HG02938 (cell line): ENCODE measurements at regions not wholly inside any gene's neighbourhood (a gene's known extent, or its start where the extent isn't known, plus 50 kb on each side); places are given as distances from the start of the nearest gene placed in this dataset.

Experiments used
- ATAC-seq: cut with Tn5 transposase; IDR thresholded peaks from one replicate; pipeline ENCODE4 v1.9.1; 2021; ENCODE audit warnings: mild to moderate bottlenecking, moderate library complexity; ENCODE audit not compliant: unreplicated experiment

- no peak for ATAC-seq
Observed at GRCh38 chr6:146902846-146903245, 301.4 kb upstream of the STXBP5 start.

GRCh38 chr6:146903451-146903850 lies 300.8 kb upstream of the STXBP5 start:
- ATAC-seq: no peak

- ATAC-seq: no peak
Observed at GRCh38 chr6:146904596-146904995, 299.6 kb upstream of the STXBP5 start.

GRCh38 chr6:146905181-146905704 lies 299.0 kb upstream of the STXBP5 start:
- no peak for ATAC-seq

- no peak for ATAC-seq
Observed at GRCh38 chr6:146908786-146909185, 295.4 kb upstream of the STXBP5 start.

GRCh38 chr6:146909376-146909775 lies 294.8 kb upstream of the STXBP5 start:
- ATAC-seq: no peak

GRCh38 chr6:146909886-146910285 lies 294.3 kb upstream of the STXBP5 start:
- ATAC-seq: no peak

GRCh38 chr6:146910611-146911010 lies 293.6 kb upstream of the STXBP5 start:
- no peak for ATAC-seq

GRCh38 chr6:146911635-146912215 lies 292.5 kb upstream of the STXBP5 start:
- no peak for ATAC-seq

GRCh38 chr6:146912730-146913685 lies 291.2 kb upstream of the STXBP5 start:
- ATAC-seq: no peak

- no peak for ATAC-seq
Observed at GRCh38 chr6:146913842-146914488, 290.3 kb upstream of the STXBP5 start.

- no peak for ATAC-seq
Observed at GRCh38 chr6:146914489-146915483, 289.4 kb upstream of the STXBP5 start.

GRCh38 chr6:146915671-146916127 lies 288.5 kb upstream of the STXBP5 start:
- no peak for ATAC-seq

GRCh38 chr6:146916435-146917025 lies 287.7 kb upstream of the STXBP5 start:
- no peak for ATAC-seq

- no peak for ATAC-seq
Observed at GRCh38 chr6:146917182-146917581, 287.0 kb upstream of the STXBP5 start.

- no peak for ATAC-seq
Observed at GRCh38 chr6:146917979-146918378, 286.2 kb upstream of the STXBP5 start.

GRCh38 chr6:146919017-146919416 lies 285.2 kb upstream of the STXBP5 start:
- ATAC-seq: no peak

GRCh38 chr6:146923205-146923833 lies 280.9 kb upstream of the STXBP5 start:
- ATAC-seq: no peak

- no peak for ATAC-seq
Observed at GRCh38 chr6:146925846-146926245, 278.4 kb upstream of the STXBP5 start.
